Esophagus squamous epithelium (tissue), 5 donors: ENCODE measurements at regions not wholly inside any gene's neighbourhood (a gene's known extent, or its start where the extent isn't known, plus 50 kb on each side); places are given as distances from the start of the nearest gene placed in this dataset.

Experiments
- DNase-seq: peaks from one replicate; lab custom pipeline; 2025; lab: John Stamatoyannopoulos, UW
- H3K27ac ChIP-seq, 4 donors: fragments of 200-600 bp; sonication (generic); one replicate each; pipeline ENCODE4 v1.5.1; 2016 to 2019; ENCODE audit warnings: mild to moderate bottlenecking in 1 of 4
- H3K27me3 ChIP-seq, 4 donors: fragments of 200-600 bp; sonication (generic); 1 replicate in 3 of 4; 2 replicates in 1 of 4; pipeline versions ENCODE4 v1.5.1 to v1.6.0; 2017 to 2021; ENCODE audit warnings: antibody characterized with exemption in 1 of 4
- H3K36me3 ChIP-seq, 3 donors: fragments of 200-600 bp; sonication (generic); one replicate each; pipeline ENCODE4 v1.5.1; 2016 to 2019
- H3K4me1 ChIP-seq, 3 donors: fragments of 200-600 bp; sonication (generic); one replicate each; pipeline ENCODE4 v1.5.1; 2017 to 2019
- H3K4me3 ChIP-seq, 4 donors: fragments of 200-600 bp; sonication (generic); 1 replicate in 3 of 4; 2 replicates in 1 of 4; pipeline ENCODE4 v1.5.1; 2016 to 2019; ENCODE audit warnings: mild to moderate bottlenecking in 2 of 4, moderate library complexity in 1 of 4
- H3K9me3 ChIP-seq, 3 donors: fragments of 200-600 bp; sonication (generic); one replicate each; pipeline ENCODE4 v1.5.1; 2016 to 2019
- CTCF ChIP-seq, 6 experiments: fragments of 450-650 bp in 4 of 6; fragments of 200-600 bp in 2 of 6; sonication (generic) in 2 of 6; IDR thresholded peaks; one replicate each; pipeline ENCODE4 v1.5.1; 2016 to 2019; ENCODE audit warnings: antibody characterized with exemption in 6 of 6, mild to moderate bottlenecking in 4 of 6, moderate library complexity in 4 of 6
- POLR2A ChIP-seq, 4 donors: fragments of 450-650 bp; IDR thresholded peaks; one replicate each; pipeline ENCODE4 v1.6.1; 2017; ENCODE audit warnings: antibody characterized with exemption in 4 of 4, mild to moderate bottlenecking in 4 of 4, moderate library complexity in 3 of 4
- WGBS, 2 donors: methylation state at CpG; one replicate each; pipeline ENCODE4 v1.1.5; 2018; 5-methylcytosine and 5-hydroxymethylcytosine counted together
- intact Hi-C: fragments of 100-400 bp; cut with DNase I; formaldehyde crosslinking; loops from one replicate; pipeline ENCODE4 v1.15.0; 2022
- donor health status: DM: yes; HTN: yes; CAD: no.

GRCh38 chr4:186018784-186019183, 50.2 kb upstream of the TLR3 start:
- no peak for DNase-seq
- TF ChIP-seq CTCF (IDR thresholded peaks at IDR 0.05) (no peak), POLR2A (IDR thresholded peaks at IDR 0.05) (no peak)
- Histone ChIP-seq H3K4me3 (no peak overlapping the region), H3K4me1 (peaks cover 0 to 5% (median 0%) of the 10 kb centered on the region in 3 donors), H3K27me3 (no peaks in the 10 kb centered on the region), H3K9me3 (no peaks in the 10 kb centered on the region), H3K27ac (no peak overlapping the region), H3K36me3 (no peaks in the 10 kb centered on the region)
- intact Hi-C loops: no loop called here
- 53 to 64% methylated on average over 2 of the region's 2 CpGs for WGBS, 2 donors
